ENCODE measurements at regions not wholly inside any gene's neighbourhood (a gene's known extent, or its start where the extent isn't known, plus 50 kb on each side); places are given as distances from the start of the nearest gene placed in this dataset.

DNA sequence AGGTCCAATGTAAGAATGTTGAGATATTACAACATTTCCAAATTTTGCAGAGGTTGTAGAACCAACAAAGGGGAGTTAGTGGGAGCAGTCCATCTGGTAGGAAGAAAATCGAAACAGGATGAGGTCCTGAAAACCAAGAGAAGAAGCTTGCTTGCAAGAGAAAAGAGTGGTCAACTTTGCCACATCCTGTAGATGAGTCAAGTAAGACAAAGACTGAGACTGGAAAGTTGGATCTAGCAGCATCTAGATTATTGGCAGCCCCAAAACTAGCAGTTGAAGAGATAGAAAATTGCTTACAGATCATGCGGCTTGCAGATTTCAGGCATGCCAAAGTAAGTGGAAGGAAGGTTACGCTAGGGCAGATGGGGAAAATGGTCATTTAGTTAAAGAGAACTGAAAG is 378.9 kb downstream of the GRB14 start:
- no peak overlapping the region for H3K4me3 ChIP-seq (ENCODE audit: extremely low read depth, insufficient read depth, low read length, poor library complexity, severe bottlenecking)
- no peaks in the 10 kb centered on the region for H3K9me3 ChIP-seq (ENCODE audit: control insufficient read depth, low read length)
- no peaks in the 10 kb centered on the region for H3K4me1 ChIP-seq (ENCODE audit: control insufficient read depth, insufficient read depth, low read length, poor library complexity, severe bottlenecking)
- no peak overlapping the region for H3K27ac ChIP-seq (ENCODE audit: low read depth, low read length, severe bottlenecking)
- no peaks in the 10 kb centered on the region for H3K36me3 ChIP-seq (ENCODE audit: control insufficient read depth, insufficient read depth, low read length)
- 83 to 93% methylated on average over 3 of the region's 3 CpGs for WGBS, 2 experiments (ENCODE audit: insufficient coverage in 2 of 2)

DNA sequence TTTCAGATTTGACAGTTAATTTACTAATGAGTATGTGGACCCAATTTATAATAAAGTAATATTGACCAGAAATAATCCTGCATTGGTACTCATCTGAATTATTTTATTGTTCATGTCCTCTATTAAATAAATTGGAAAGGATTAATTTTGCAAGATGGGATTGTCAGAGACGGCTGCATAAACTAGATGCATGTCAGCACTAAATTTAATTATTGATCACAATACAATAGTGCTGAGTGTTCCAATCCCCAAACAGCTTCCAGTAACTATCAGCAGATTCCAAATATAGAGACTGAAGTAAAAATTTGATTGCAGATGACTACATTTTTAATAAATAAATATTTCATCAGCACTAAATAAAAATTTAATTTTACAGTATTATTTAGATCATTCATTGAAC is 387.2 kb downstream of the GRB14 start:
- Histone ChIP-seq H3K27ac (ENCODE audit: low read depth, low read length, severe bottlenecking) (no peak overlapping the region), H3K36me3 (ENCODE audit: control insufficient read depth, insufficient read depth, low read length) (no peaks in the 10 kb centered on the region), H3K4me3 (ENCODE audit: extremely low read depth, insufficient read depth, low read length, poor library complexity, severe bottlenecking) (no peak overlapping the region), H3K4me1 (ENCODE audit: control insufficient read depth, insufficient read depth, low read length, poor library complexity, severe bottlenecking) (no peaks in the 10 kb centered on the region), H3K9me3 (ENCODE audit: control insufficient read depth, low read length) (no peaks in the 10 kb centered on the region)
- WGBS, 2 experiments (ENCODE audit: insufficient coverage in 2 of 2) = no CpG with 5 or more reads among the region's 1 CpG

- Histone ChIP-seq H3K27ac (ENCODE audit: low read depth, low read length, severe bottlenecking) (no peak overlapping the region), H3K9me3 (ENCODE audit: control insufficient read depth, low read length) (no peaks in the 10 kb centered on the region), H3K4me1 (ENCODE audit: control insufficient read depth, insufficient read depth, low read length, poor library complexity, severe bottlenecking) (no peaks in the 10 kb centered on the region), H3K36me3 (ENCODE audit: control insufficient read depth, insufficient read depth, low read length) (no peaks in the 10 kb centered on the region), H3K4me3 (ENCODE audit: extremely low read depth, insufficient read depth, low read length, poor library complexity, severe bottlenecking) (no peak overlapping the region)
These were observed 397.3 kb downstream of the GRB14 start for GRCh38 chr2:164224007-164224406.

DNA sequence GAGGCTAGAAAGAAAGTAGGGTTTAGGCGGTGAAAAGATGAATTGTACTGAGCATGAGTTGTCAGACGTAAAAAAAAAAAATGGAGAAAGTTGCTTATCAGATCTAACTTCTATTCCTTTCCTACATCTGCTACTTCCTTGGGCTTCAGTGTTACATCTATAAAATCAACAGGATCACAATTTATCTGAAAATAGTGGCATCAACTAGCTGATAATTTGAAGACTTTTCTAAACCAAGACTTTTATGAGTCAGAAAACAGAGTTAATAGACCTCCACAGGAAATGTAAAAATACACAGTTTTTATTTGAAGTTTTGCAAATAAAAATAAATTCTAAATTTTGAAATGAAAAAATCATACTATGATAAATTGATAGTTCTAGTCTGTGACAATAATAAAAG is 399.8 kb downstream of the GRB14 start:
- Histone ChIP-seq H3K4me3 (ENCODE audit: extremely low read depth, insufficient read depth, low read length, poor library complexity, severe bottlenecking) (no peak overlapping the region), H3K27ac (ENCODE audit: low read depth, low read length, severe bottlenecking) (no peak overlapping the region), H3K4me1 (ENCODE audit: control insufficient read depth, insufficient read depth, low read length, poor library complexity, severe bottlenecking) (no peaks in the 10 kb centered on the region), H3K36me3 (ENCODE audit: control insufficient read depth, insufficient read depth, low read length) (no peaks in the 10 kb centered on the region), H3K9me3 (ENCODE audit: control insufficient read depth, low read length) (no peaks in the 10 kb centered on the region)
- no CpG with 5 or more reads among the region's 2 CpGs for WGBS, 2 experiments (ENCODE audit: insufficient coverage in 2 of 2)

GRCh38 chr2:164220265-164220664 is 401.0 kb downstream of the GRB14 start:
- no peak overlapping the region for H3K4me3 ChIP-seq (ENCODE audit: extremely low read depth, insufficient read depth, low read length, poor library complexity, severe bottlenecking)
- H3K36me3 ChIP-seq (ENCODE audit: control insufficient read depth, insufficient read depth, low read length) = no peaks in the 10 kb centered on the region
- no peaks in the 10 kb centered on the region for H3K9me3 ChIP-seq (ENCODE audit: control insufficient read depth, low read length)
- 95 to 100% methylated on average over 1 to 3 of the region's 4 CpGs for WGBS, 2 experiments (ENCODE audit: insufficient coverage in 2 of 2)
- H3K27ac ChIP-seq (ENCODE audit: low read depth, low read length, severe bottlenecking) = no peak overlapping the region
- no peaks in the 10 kb centered on the region for H3K4me1 ChIP-seq (ENCODE audit: control insufficient read depth, insufficient read depth, low read length, poor library complexity, severe bottlenecking)

GRCh38 chr2:164213916-164214315 is 407.4 kb downstream of the GRB14 start:
- Histone ChIP-seq H3K36me3 (ENCODE audit: control insufficient read depth, insufficient read depth, low read length) (no peaks in the 10 kb centered on the region), H3K4me1 (ENCODE audit: control insufficient read depth, insufficient read depth, low read length, poor library complexity, severe bottlenecking) (no peaks in the 10 kb centered on the region), H3K9me3 (ENCODE audit: control insufficient read depth, low read length) (no peaks in the 10 kb centered on the region), H3K4me3 (ENCODE audit: extremely low read depth, insufficient read depth, low read length, poor library complexity, severe bottlenecking) (no peak overlapping the region), H3K27ac (ENCODE audit: low read depth, low read length, severe bottlenecking) (no peak overlapping the region)
- no CpG with 5 or more reads among the region's 1 CpG for WGBS, 2 experiments (ENCODE audit: insufficient coverage in 2 of 2)

DNA sequence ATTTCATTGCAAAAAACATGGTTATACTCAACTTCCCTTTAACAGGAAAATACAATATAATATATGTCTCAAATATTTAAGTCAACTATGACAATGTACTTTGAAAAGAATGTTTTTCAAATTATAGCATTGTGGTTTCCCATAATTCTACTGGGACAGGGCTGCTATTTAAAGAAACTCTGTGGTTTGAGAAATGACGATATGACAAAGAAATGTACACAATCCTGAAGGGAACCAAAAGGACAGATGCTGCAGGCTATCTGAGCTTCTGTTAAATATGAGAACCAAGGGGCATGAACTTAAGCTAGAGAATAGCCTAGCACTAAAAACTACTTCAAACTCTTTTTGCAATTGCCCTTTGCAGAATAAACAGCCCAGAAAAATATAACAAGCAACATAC is 415.9 kb downstream of the GRB14 start:
- WGBS, 2 experiments (ENCODE audit: insufficient coverage in 2 of 2) = 71 to 100% methylated on average over 1 of the region's 1 CpG

DNA sequence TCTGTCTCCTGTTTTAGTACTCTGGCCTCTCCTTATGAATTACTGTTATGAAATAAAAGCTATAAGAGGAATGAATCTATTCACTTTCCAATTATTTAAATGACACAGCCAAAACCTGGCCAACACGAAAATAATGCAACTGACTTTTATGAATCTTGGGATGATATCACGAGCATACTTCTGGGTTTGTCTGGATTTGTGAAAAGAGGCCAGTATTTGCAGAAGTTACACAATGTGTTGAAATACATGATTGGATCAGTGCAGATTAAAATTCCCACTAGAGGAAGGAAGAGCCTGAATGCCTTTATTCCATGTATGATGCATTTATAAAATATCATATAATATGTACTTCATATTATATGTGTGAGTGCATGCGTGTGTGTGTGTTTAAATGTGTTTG is 418.2 kb downstream of the GRB14 start:
- 67 to 90% methylated on average over 1 of the region's 3 CpGs for WGBS, 2 experiments (ENCODE audit: insufficient coverage in 2 of 2)
- H3K4me1 ChIP-seq (ENCODE audit: control insufficient read depth, insufficient read depth, low read length, poor library complexity, severe bottlenecking) = no peaks in the 10 kb centered on the region

More for the DNA sequence above, 415.9 kb downstream of the GRB14 start:
- no peaks in the 10 kb centered on the region for H3K36me3 ChIP-seq (ENCODE audit: control insufficient read depth, insufficient read depth, low read length)
- no peak overlapping the region for H3K27ac ChIP-seq (ENCODE audit: low read depth, low read length, severe bottlenecking)
- no peaks in the 10 kb centered on the region for H3K4me1 ChIP-seq (ENCODE audit: control insufficient read depth, insufficient read depth, low read length, poor library complexity, severe bottlenecking)
- no peaks in the 10 kb centered on the region for H3K9me3 ChIP-seq (ENCODE audit: control insufficient read depth, low read length)
- H3K4me3 ChIP-seq (ENCODE audit: extremely low read depth, insufficient read depth, low read length, poor library complexity, severe bottlenecking) = no peak overlapping the region

GRCh38 chr2:164198256-164198655 is 423.0 kb downstream of the GRB14 start:
- H3K9me3 ChIP-seq (ENCODE audit: control insufficient read depth, low read length) = no peaks in the 10 kb centered on the region
- H3K36me3 ChIP-seq (ENCODE audit: control insufficient read depth, insufficient read depth, low read length) = no peaks in the 10 kb centered on the region
- no peak overlapping the region for H3K27ac ChIP-seq (ENCODE audit: low read depth, low read length, severe bottlenecking)
- 80 to 86% methylated on average over 1 of the region's 1 CpG for WGBS, 2 experiments (ENCODE audit: insufficient coverage in 2 of 2)
- no peak overlapping the region for H3K4me3 ChIP-seq (ENCODE audit: extremely low read depth, insufficient read depth, low read length, poor library complexity, severe bottlenecking)
- no peaks in the 10 kb centered on the region for H3K4me1 ChIP-seq (ENCODE audit: control insufficient read depth, insufficient read depth, low read length, poor library complexity, severe bottlenecking)

More for the DNA sequence above, 418.2 kb downstream of the GRB14 start:
- no peak overlapping the region for H3K4me3 ChIP-seq (ENCODE audit: extremely low read depth, insufficient read depth, low read length, poor library complexity, severe bottlenecking)
- H3K27ac ChIP-seq (ENCODE audit: low read depth, low read length, severe bottlenecking) = no peak overlapping the region
- H3K9me3 ChIP-seq (ENCODE audit: control insufficient read depth, low read length) = no peaks in the 10 kb centered on the region
- H3K36me3 ChIP-seq (ENCODE audit: control insufficient read depth, insufficient read depth, low read length) = no peaks in the 10 kb centered on the region

- 50 to 100% methylated on average over 1 of the region's 4 CpGs for WGBS, 2 experiments (ENCODE audit: insufficient coverage in 2 of 2)
- H3K36me3 ChIP-seq (ENCODE audit: control insufficient read depth, insufficient read depth, low read length) = no peaks in the 10 kb centered on the region
- no peaks in the 10 kb centered on the region for H3K9me3 ChIP-seq (ENCODE audit: control insufficient read depth, low read length)
- no peak overlapping the region for H3K27ac ChIP-seq (ENCODE audit: low read depth, low read length, severe bottlenecking)
- no peaks in the 10 kb centered on the region for H3K4me1 ChIP-seq (ENCODE audit: control insufficient read depth, insufficient read depth, low read length, poor library complexity, severe bottlenecking)
- H3K4me3 ChIP-seq (ENCODE audit: extremely low read depth, insufficient read depth, low read length, poor library complexity, severe bottlenecking) = no peak overlapping the region
These were observed 430.6 kb downstream of the GRB14 start for GRCh38 chr2:164190700-164191099.

DNA sequence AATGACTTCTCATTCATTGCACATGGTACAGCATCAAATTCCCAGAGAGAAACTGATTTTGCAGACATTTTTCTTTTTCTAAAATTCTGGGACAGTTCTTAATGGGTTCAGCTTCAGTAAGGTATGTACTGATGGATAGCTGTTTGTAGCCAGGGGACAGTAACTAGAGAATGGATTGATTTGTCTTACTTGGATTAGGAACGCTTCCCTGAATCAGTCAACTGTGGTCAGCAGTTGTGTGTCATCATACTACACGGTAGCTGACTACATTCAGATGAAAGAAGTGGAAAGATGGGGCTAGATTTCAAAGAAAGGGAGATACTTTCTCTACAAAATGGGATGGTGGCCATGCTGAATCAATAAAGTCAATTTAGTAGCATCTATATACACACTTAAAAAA is 431.4 kb downstream of the GRB14 start:
- Histone ChIP-seq H3K9me3 (ENCODE audit: control insufficient read depth, low read length) (no peaks in the 10 kb centered on the region), H3K36me3 (ENCODE audit: control insufficient read depth, insufficient read depth, low read length) (no peaks in the 10 kb centered on the region), H3K4me3 (ENCODE audit: extremely low read depth, insufficient read depth, low read length, poor library complexity, severe bottlenecking) (no peak overlapping the region), H3K4me1 (ENCODE audit: control insufficient read depth, insufficient read depth, low read length, poor library complexity, severe bottlenecking) (no peaks in the 10 kb centered on the region), H3K27ac (ENCODE audit: low read depth, low read length, severe bottlenecking) (no peak overlapping the region)
- 92% methylated on average over 2 of the region's 2 CpGs for WGBS, 2 experiments (ENCODE audit: insufficient coverage in 2 of 2)

- Histone ChIP-seq H3K4me3 (ENCODE audit: extremely low read depth, insufficient read depth, low read length, poor library complexity, severe bottlenecking) (no peak overlapping the region), H3K27ac (ENCODE audit: low read depth, low read length, severe bottlenecking) (no peak overlapping the region), H3K4me1 (ENCODE audit: control insufficient read depth, insufficient read depth, low read length, poor library complexity, severe bottlenecking) (no peaks in the 10 kb centered on the region), H3K36me3 (ENCODE audit: control insufficient read depth, insufficient read depth, low read length) (no peaks in the 10 kb centered on the region), H3K9me3 (ENCODE audit: control insufficient read depth, low read length) (no peaks in the 10 kb centered on the region)
- 83% methylated on average over 2 of the region's 4 CpGs; no CpG with 5 or more reads in 1 of the 2 experiments for WGBS, 2 experiments (ENCODE audit: insufficient coverage in 2 of 2)
These were observed 434.2 kb downstream of the GRB14 start for GRCh38 chr2:164187121-164187520.

Measured in mesodermal cell (in vitro differentiated cells).